ENCODE measurements at regions not wholly inside any gene's neighbourhood (a gene's known extent, or its start where the extent isn't known, plus 50 kb on each side); places are given as distances from the start of the nearest gene placed in this dataset.
"Not testable (repeated sequence)": the region's sequence is repeated elsewhere in the genome, so short reads cannot be mapped to it uniquely, and the experiment has no call there.

DNA sequence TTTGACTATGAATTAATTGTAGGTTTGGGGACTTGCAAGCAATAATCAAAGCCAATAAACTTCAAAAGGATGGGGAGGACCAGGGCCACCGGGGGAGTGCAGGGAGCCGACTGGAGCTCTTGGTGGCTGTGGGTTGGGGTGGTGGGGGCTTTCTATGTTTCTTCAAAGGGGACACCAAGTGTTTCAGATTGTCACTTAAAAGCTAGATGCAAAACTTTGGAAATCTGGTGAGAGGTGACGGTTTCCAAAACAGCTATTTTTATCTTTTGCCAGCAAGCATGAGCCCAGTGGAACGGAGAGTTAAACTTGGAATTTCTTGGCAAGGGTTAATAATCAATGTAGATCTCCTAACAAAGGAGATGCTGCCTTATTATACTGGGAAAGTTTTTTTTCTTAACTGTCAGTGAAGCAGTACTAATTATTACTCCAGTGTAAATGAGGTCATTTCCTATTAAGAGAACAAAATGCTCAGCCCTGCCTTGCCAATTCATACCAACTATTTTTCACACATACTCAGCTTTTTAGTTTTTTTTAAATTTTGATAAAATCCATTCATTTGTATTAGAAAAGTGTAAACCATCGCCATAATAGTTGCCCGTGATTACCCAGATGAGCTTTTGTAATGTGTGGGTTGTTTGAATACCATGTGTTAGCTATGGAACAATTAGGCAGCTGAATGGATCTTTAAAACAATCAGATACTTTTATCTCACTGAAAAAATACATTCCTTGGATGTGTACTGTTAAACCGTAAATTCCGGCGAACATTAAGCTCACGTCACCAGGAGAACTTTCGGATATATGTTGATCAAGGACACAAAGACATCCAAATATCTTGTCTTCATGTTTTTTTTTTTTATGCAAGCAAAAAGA, 95.9 kb upstream of the ZNF536 start:
- no peak for DNase-seq (ENCODE audit: low spot score)

GRCh38 chr19:30276883-30277280, 95.3 kb upstream of the ZNF536 start:
- DNase-seq (ENCODE audit: low spot score) = no peak

GRCh38 chr19:30277941-30278881, 94.0 kb upstream of the ZNF536 start:
- DNase-seq (ENCODE audit: low spot score) = no peak

- DNase-seq (ENCODE audit: low spot score) = no peak
Observed at GRCh38 chr19:30278882-30279254, 93.3 kb upstream of the ZNF536 start.

- no peak for DNase-seq (ENCODE audit: low spot score)
Observed at GRCh38 chr19:30280018-30280417, 92.2 kb upstream of the ZNF536 start.

GRCh38 chr19:30281906-30282305, 90.3 kb upstream of the ZNF536 start:
- DNase-seq (ENCODE audit: low spot score) = no peak

- no peak for DNase-seq (ENCODE audit: low spot score)
Observed at GRCh38 chr19:30283556-30283955, 88.6 kb upstream of the ZNF536 start.

GRCh38 chr19:30284209-30284608, 88.0 kb upstream of the ZNF536 start:
- DNase-seq (ENCODE audit: low spot score) = no peak

- DNase-seq (ENCODE audit: low spot score) = no peak
Observed at GRCh38 chr19:30284885-30285284, 87.3 kb upstream of the ZNF536 start.

DNA sequence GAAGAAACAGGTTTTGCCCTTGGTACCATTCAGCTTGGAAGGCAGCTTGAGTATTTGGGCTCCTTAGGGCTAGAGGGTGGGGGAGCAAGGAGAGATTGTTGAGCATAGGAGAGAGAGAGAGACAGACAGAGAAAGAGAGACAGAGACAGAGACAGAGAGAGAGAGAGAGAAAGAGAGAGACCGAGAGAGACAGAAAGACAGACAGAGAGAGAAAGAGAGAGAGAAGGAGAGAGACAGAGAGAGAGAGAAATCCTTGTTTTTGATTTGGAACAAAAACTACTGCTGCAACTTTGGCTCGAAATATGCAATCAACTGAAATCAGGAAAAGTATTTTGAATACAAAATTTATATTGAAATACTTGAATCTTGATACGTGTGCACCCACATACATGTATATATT, 85.8 kb upstream of the ZNF536 start:
- DNase-seq (ENCODE audit: low spot score) = no peak

GRCh38 chr19:30287259-30287658, 84.9 kb upstream of the ZNF536 start:
- DNase-seq (ENCODE audit: low spot score) = no peak

GRCh38 chr19:30287973-30288372, 84.2 kb upstream of the ZNF536 start:
- no peak for DNase-seq (ENCODE audit: low spot score)

GRCh38 chr19:30288911-30289310, 83.3 kb upstream of the ZNF536 start:
- no peak for DNase-seq (ENCODE audit: low spot score)

GRCh38 chr19:30289336-30289735, 82.8 kb upstream of the ZNF536 start:
- no peak for DNase-seq (ENCODE audit: low spot score)

- not testable (repeated sequence) for DNase-seq (ENCODE audit: low spot score)
Observed at GRCh38 chr19:30290805-30291204, 81.4 kb upstream of the ZNF536 start.

- no peak for DNase-seq (ENCODE audit: low spot score)
Observed at GRCh38 chr19:30293051-30293785, 79.0 kb upstream of the ZNF536 start.

GRCh38 chr19:30297969-30298368, 74.2 kb upstream of the ZNF536 start:
- DNase-seq (ENCODE audit: low spot score) = no peak

- DNase-seq (ENCODE audit: low spot score) = no peak
Observed at GRCh38 chr19:30303131-30303654, 69.0 kb upstream of the ZNF536 start.

GRCh38 chr19:30304540-30304939, 67.6 kb upstream of the ZNF536 start:
- no peak for DNase-seq (ENCODE audit: low spot score)

DNA sequence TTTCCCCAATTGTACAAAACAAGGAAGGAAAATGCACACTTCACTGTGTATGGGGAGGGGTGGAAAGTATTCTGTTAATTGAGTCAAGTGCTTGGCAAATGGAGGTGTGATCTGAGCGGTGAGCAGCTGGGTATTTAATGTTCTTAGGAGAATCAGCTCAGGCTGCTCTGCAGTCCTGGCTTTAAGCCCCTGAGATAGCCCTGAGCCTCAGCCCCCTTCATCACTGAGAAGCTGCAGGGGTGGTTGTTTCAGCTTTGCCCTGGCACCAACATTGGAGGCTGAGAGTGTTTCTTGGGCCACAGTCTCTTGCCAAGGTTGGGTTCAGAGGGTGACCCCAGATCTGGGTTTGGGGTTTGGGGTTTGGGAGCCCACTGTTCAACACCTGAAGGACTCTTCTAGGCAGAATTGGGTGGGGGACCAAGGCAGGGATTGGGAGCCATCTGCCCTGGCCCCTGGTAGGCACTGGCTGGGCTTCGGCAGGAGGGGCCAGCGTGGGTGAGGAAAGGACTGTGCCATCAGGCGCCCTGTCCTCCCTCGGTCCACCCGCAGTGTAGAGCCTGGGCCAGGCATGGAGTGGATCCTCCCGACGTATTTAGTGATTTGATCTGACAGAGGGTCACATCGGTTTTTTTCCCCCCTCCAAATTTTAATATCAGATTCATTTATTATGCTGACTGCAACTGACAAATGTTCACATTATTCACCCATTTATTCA, 66.7 kb upstream of the ZNF536 start:
- DNase-seq (ENCODE audit: low spot score) = no peak
